Calu3 (cell line): ENCODE measurements at regions not wholly inside any gene's neighbourhood (a gene's known extent, or its start where the extent isn't known, plus 50 kb on each side); places are given as distances from the start of the nearest gene placed in this dataset.

ENCODE experiments used
- BruUV-seq: library from RNA; stranded (reverse); fragments of 400-500 nt; replicated peaks from 2 replicates; lab custom pipeline; 2021; lab: Mats Ljungman, UMichigan
- CTCF ChIA-PET: fragments of 300-600 bp; sonication (Branson Sonifier 250); formaldehyde crosslinking; loops from one replicate; lab custom pipeline; 2022; ENCODE audit warnings: antibody characterized with exemption; lab: Charles Lee
- DNase-seq: peaks from one replicate; pipeline ENCODE4 v3.0.0; 2022
- H3K27ac Mint-ChIP-seq: one replicate; pipeline ENCODE4 v1.8.0; 2022; ENCODE audit warnings: mixed read lengths; ENCODE audit not compliant: unreplicated experiment
- H3K27me3 Mint-ChIP-seq: one replicate; pipeline ENCODE4 v1.8.0; 2022; ENCODE audit warnings: mixed read lengths; ENCODE audit not compliant: unreplicated experiment
- H3K36me3 Mint-ChIP-seq: one replicate; pipeline ENCODE4 v1.8.0; 2022; ENCODE audit warnings: mild to moderate bottlenecking, moderate library complexity, mixed read lengths; ENCODE audit not compliant: insufficient read depth, unreplicated experiment
- H3K4me1 Mint-ChIP-seq: one replicate; pipeline ENCODE4 v1.8.0; 2022; ENCODE audit warnings: mild to moderate bottlenecking, low read depth, mixed read lengths; ENCODE audit not compliant: unreplicated experiment
- H3K4me3 Mint-ChIP-seq: one replicate; pipeline ENCODE4 v1.8.0; 2022; ENCODE audit warnings: mild to moderate bottlenecking, low read depth, moderate library complexity, mixed read lengths; ENCODE audit not compliant: unreplicated experiment
- H3K9me3 Mint-ChIP-seq: one replicate; pipeline ENCODE4 v1.8.0; 2022; ENCODE audit warnings: low read depth, mixed read lengths; ENCODE audit not compliant: unreplicated experiment
- CTCF ChIP-seq: fragments of 200-600 bp; IDR thresholded peaks from one replicate; pipeline ENCODE4 v1.8.0; 2022; ENCODE audit warnings: antibody characterized with exemption; ENCODE audit not compliant: unreplicated experiment
- intact Hi-C: fragments of 100-400 bp; cut with micrococcal nuclease; formaldehyde crosslinking; loops from one replicate; pipeline ENCODE4 v1.10.0; 2022; ENCODE audit not compliant: unreplicated experiment

GRCh38 chrX:148214786-148215185, 233.6 kb downstream of the FMR1NB start:
- no peaks in the 10 kb centered on the region for H3K4me1 Mint-ChIP-seq
- no peak overlapping the region for H3K4me3 Mint-ChIP-seq
- no peak for TF ChIP-seq CTCF
- no peaks in the 10 kb centered on the region for H3K36me3 Mint-ChIP-seq
- H3K27ac Mint-ChIP-seq: no peak overlapping the region
- no peaks in the 10 kb centered on the region for H3K27me3 Mint-ChIP-seq
- no TSS peak for BruUV-seq
- CTCF ChIA-PET: no interaction called here
- intact Hi-C loops: no loop called here
- DNase-seq: no peak
- peaks cover 8% of the 10 kb centered on the region for H3K9me3 Mint-ChIP-seq

- TF ChIP-seq CTCF: no peak
- Mint-ChIP-seq H3K4me3 (no peak overlapping the region), H3K27me3 (no peaks in the 10 kb centered on the region), H3K36me3 (no peaks in the 10 kb centered on the region), H3K27ac (no peak overlapping the region), H3K9me3 (peaks cover 8% of the 10 kb centered on the region), H3K4me1 (no peaks in the 10 kb centered on the region)
- no TSS peak for BruUV-seq
- intact Hi-C loops: no loop called here
- CTCF ChIA-PET: no interaction called here
- DNase-seq: no peak
Measured at GRCh38 chrX:148215726-148216125, 234.6 kb downstream of the FMR1NB start.

- Mint-ChIP-seq H3K4me1 (no peaks in the 10 kb centered on the region), H3K4me3 (no peak overlapping the region), H3K9me3 (peaks cover 5% of the 10 kb centered on the region), H3K27ac (no peak overlapping the region), H3K27me3 (no peaks in the 10 kb centered on the region), H3K36me3 (no peaks in the 10 kb centered on the region)
- CTCF ChIA-PET: no interaction called here
- no peak for DNase-seq
- intact Hi-C loops: no loop called here
- BruUV-seq: no TSS peak
- TF ChIP-seq CTCF: no peak
Measured at GRCh38 chrX:148223361-148223760, 242.2 kb downstream of the FMR1NB start.

GRCh38 chrX:148228521-148228920, 247.4 kb downstream of the FMR1NB start:
- H3K4me3 Mint-ChIP-seq: no peak overlapping the region
- intact Hi-C loops: no loop called here
- no peaks in the 10 kb centered on the region for H3K36me3 Mint-ChIP-seq
- H3K9me3 Mint-ChIP-seq: peaks cover 10% of the 10 kb centered on the region
- no peaks in the 10 kb centered on the region for H3K4me1 Mint-ChIP-seq
- no peak for TF ChIP-seq CTCF
- DNase-seq: no peak
- no TSS peak for BruUV-seq
- H3K27ac Mint-ChIP-seq: no peak overlapping the region
- CTCF ChIA-PET: no interaction called here
- no peaks in the 10 kb centered on the region for H3K27me3 Mint-ChIP-seq
